DMS 273 treated with DMSO at 0.1 percent for 48 hours (cell line): ENCODE measurements at regions not wholly inside any gene's neighbourhood (a gene's known extent, or its start where the extent isn't known, plus 50 kb on each side); places are given as distances from the start of the nearest gene placed in this dataset.

Experiments
- DNase-seq: peaks from one replicate; lab custom pipeline; 2025; lab: John Stamatoyannopoulos, UW

GRCh38 chr13:105297839-105298238 lies 1237.6 kb downstream of the EFNB2 start:
- no peak for DNase-seq

GRCh38 chr13:105291987-105292386 lies 1243.5 kb downstream of the EFNB2 start:
- DNase-seq = no peak

- DNase-seq = no peak
Observed at GRCh38 chr13:105290596-105290995, 1244.9 kb downstream of the EFNB2 start.

GRCh38 chr13:105285526-105285925 lies 1249.9 kb downstream of the EFNB2 start:
- DNase-seq = no peak

- no peak for DNase-seq
Observed at GRCh38 chr13:105282406-105283285, 1252.8 kb downstream of the EFNB2 start.

GRCh38 chr13:105278943-105279381 lies 1256.5 kb downstream of the EFNB2 start:
- no peak for DNase-seq

GRCh38 chr13:105276571-105276970 lies 1258.9 kb downstream of the EFNB2 start:
- DNase-seq = no peak

GRCh38 chr13:105273665-105274222 lies 1261.7 kb downstream of the EFNB2 start:
- DNase-seq = no peak

- no peak for DNase-seq
Observed at GRCh38 chr13:105272660-105273631, 1262.5 kb downstream of the EFNB2 start.

- DNase-seq = no peak
Observed at GRCh38 chr13:105266615-105267014, 1268.8 kb downstream of the EFNB2 start.

- no peak for DNase-seq
Observed at GRCh38 chr13:105262579-105262978, 1272.9 kb downstream of the EFNB2 start.

GRCh38 chr13:105259426-105259825 lies 1276.0 kb downstream of the EFNB2 start:
- no peak for DNase-seq

- no peak for DNase-seq
Observed at GRCh38 chr13:105255472-105255871, 1280.0 kb downstream of the EFNB2 start.

GRCh38 chr13:105251293-105251692 lies 1284.2 kb downstream of the EFNB2 start:
- no peak for DNase-seq

GRCh38 chr13:105247830-105248229 lies 1287.6 kb downstream of the EFNB2 start:
- DNase-seq = no peak

GRCh38 chr13:105240371-105240770 lies 1295.1 kb downstream of the EFNB2 start:
- DNase-seq = no peak

GRCh38 chr13:105232439-105232838 lies 1303.0 kb downstream of the EFNB2 start:
- no peak for DNase-seq

GRCh38 chr13:105232006-105232405 lies 1303.5 kb downstream of the EFNB2 start:
- no peak for DNase-seq

- no peak for DNase-seq
Observed at GRCh38 chr13:105231579-105231978, 1303.9 kb downstream of the EFNB2 start.

GRCh38 chr13:105220881-105221280 lies 1314.6 kb downstream of the EFNB2 start:
- no peak for DNase-seq

- DNase-seq = no peak
Observed at GRCh38 chr13:105220063-105220462, 1315.4 kb downstream of the EFNB2 start.

- DNase-seq = no peak
Observed at GRCh38 chr13:105219651-105220050, 1315.8 kb downstream of the EFNB2 start.
